ENCODE measurements at regions not wholly inside any gene's neighbourhood (a gene's known extent, or its start where the extent isn't known, plus 50 kb on each side); places are given as distances from the start of the nearest gene placed in this dataset.

DNA sequence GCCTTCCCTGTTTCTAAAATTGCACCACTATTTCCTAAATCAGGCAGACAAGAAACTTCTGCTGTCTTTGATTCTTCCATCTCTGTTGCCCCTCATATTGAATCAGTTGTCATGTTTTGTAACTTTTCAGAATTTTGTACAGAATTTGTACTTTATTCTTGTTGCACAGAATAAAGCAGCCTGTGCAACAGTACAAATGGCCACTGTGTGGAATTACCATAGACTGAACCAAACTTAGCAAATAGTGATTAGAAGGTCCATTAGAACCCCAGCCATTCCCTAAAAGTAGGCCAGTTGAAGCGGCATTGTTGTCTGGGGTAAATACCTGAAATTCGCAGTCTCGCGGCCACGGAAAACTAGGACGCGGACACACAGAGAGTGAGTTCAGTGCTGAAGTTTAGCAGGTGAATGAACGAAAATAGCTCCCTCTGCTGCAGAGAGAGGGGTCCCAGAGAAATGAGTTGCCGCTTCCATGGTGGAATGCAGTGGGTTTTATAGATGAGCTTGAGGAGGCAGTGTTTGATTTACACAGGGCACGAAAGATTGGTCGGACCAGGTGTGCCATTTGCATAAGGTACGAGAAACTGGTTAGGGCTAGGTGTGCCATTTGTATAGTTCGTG is 71.8 kb downstream of the C4orf33 start:
- no peak overlapping the region for H3K4me3 ChIP-seq (ENCODE audit: low read depth, low read length)
- TF ChIP-seq, protein P1, sequence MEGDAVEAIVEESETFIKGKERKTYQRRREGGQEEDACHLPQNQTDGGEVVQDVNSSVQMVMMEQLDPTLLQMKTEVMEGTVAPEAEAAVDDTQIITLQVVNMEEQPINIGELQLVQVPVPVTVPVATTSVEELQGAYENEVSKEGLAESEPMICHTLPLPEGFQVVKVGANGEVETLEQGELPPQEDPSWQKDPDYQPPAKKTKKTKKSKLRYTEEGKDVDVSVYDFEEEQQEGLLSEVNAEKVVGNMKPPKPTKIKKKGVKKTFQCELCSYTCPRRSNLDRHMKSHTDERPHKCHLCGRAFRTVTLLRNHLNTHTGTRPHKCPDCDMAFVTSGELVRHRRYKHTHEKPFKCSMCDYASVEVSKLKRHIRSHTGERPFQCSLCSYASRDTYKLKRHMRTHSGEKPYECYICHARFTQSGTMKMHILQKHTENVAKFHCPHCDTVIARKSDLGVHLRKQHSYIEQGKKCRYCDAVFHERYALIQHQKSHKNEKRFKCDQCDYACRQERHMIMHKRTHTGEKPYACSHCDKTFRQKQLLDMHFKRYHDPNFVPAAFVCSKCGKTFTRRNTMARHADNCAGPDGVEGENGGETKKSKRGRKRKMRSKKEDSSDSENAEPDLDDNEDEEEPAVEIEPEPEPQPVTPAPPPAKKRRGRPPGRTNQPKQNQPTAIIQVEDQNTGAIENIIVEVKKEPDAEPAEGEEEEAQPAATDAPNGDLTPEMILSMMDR (IDR thresholded peaks at IDR 0.05; ENCODE audit: insufficient read depth, low read depth, low read length, missing control alignments) = no peak
- no peak for DNase-seq (ENCODE audit: low read depth)

- TF ChIP-seq, protein P1 (IDR thresholded peaks at IDR 0.05; ENCODE audit: insufficient read depth, low read depth, low read length, missing control alignments) = no peak
- H3K4me3 ChIP-seq (ENCODE audit: low read depth, low read length) = no peak overlapping the region
- no peak for DNase-seq (ENCODE audit: low read depth)
Measured at GRCh38 chr4:129172181-129172580, 76.2 kb downstream of the C4orf33 start.

DNA sequence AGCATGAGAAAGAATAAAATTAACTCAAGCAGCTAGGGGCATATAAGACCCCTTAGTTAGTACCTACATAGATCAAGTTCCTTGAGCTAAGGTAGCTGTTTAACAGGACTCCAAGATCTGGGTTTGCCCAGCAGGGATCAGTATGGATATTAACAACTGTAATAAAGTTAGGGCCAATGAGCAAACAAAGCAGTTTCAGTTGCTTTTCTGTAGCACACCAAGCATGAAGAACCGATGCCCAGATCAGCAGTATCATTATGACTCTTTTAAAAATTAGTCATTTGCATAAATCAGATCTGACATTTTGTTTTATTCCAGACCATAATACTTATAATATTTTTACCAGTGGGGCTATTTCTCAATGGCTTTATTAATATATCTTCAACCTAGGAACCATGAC is 80.9 kb downstream of the C4orf33 start:
- no peak overlapping the region for H3K4me3 ChIP-seq (ENCODE audit: low read depth, low read length)
- DNase-seq (ENCODE audit: low read depth) = peak; percentile 2
- TF ChIP-seq, protein P1 (IDR thresholded peaks at IDR 0.05; ENCODE audit: insufficient read depth, low read depth, low read length, missing control alignments) = no peak

GRCh38 chr4:129179276-129179675 is 83.3 kb downstream of the C4orf33 start:
- no peak for DNase-seq (ENCODE audit: low read depth)
- TF ChIP-seq, protein P1 (IDR thresholded peaks at IDR 0.05; ENCODE audit: insufficient read depth, low read depth, low read length, missing control alignments) = no peak
- H3K4me3 ChIP-seq (ENCODE audit: low read depth, low read length) = no peak overlapping the region

- TF ChIP-seq, protein P1 (IDR thresholded peaks at IDR 0.05; ENCODE audit: insufficient read depth, low read depth, low read length, missing control alignments) = no peak
- DNase-seq (ENCODE audit: low read depth) = no peak
- no peak overlapping the region for H3K4me3 ChIP-seq (ENCODE audit: low read depth, low read length)
Measured at GRCh38 chr4:129189630-129190029, 93.7 kb downstream of the C4orf33 start.

DNA sequence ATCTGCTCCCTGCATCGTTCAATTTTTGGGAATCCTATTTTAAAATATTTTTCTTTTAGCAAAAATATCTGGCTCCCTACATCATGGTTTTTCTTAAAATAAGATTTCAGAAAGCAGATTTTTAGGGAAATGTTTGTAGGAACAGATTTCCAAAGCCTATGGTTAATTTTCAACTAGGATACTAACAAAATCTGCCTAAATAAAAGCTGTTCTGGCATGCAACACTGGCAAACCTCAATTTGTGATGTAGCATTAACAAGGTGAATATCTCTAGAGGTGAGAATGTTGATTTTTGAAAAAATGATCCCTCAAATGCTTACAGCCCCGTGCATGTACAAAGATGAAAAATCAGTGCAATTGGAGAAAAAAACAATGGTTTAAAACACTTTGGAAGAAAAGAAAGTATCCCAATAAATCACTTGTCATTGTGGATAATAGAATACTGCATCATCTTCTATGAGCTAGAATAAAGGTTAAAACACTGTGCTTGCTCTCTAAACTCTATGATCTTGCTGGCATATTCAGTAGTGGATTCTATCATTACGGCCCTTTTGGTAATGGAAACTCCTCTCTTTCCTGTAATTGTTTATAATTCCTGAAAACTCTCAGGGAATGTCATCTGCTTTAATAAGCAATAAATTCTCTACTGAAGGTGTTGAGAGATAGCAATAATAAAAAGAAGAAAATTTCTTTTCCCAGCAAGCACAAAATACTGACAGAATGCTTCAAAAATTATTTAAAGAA is 97.6 kb downstream of the C4orf33 start:
- TF ChIP-seq, protein P1 (IDR thresholded peaks at IDR 0.05; ENCODE audit: insufficient read depth, low read depth, low read length, missing control alignments) = no peak
- H3K4me3 ChIP-seq (ENCODE audit: low read depth, low read length) = no peak overlapping the region
- DNase-seq (ENCODE audit: low read depth) = no peak

Measured in GM12865 (cell line).